ENCODE measurements at regions not wholly inside any gene's neighbourhood (a gene's known extent, or its start where the extent isn't known, plus 50 kb on each side); places are given as distances from the start of the nearest gene placed in this dataset.
"Not testable (repeated sequence)": the region's sequence is repeated elsewhere in the genome, so short reads cannot be mapped to it uniquely, and the experiment has no call there.

DNA sequence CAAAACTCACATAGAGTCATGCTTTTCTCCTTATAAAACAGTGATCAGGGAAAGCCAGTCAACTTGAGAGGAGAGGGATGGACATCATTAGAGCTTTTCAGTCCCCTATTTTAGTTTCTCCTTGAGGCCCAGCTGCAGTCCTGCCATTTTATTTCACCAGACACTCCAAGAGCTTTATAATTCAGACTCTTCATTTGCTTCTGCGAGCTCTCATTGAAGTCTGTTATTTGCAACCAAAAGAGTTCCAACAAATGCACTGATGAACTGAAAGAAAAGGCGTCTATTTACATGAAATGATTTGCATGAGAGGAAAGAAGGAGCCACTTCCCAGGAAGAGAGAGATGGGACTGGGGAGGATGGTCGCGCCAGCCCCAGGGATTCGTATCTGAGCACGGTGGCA, 86.8 kb downstream of the NDUFA12 start:
- Histone ChIP-seq H3K4me3 (no peak overlapping the region), H3K27me3 (no peaks in the 10 kb centered on the region), H3K9me3 (no peaks in the 10 kb centered on the region), H3K36me3 (no peaks in the 10 kb centered on the region)
- no peak for DNase-seq

DNA sequence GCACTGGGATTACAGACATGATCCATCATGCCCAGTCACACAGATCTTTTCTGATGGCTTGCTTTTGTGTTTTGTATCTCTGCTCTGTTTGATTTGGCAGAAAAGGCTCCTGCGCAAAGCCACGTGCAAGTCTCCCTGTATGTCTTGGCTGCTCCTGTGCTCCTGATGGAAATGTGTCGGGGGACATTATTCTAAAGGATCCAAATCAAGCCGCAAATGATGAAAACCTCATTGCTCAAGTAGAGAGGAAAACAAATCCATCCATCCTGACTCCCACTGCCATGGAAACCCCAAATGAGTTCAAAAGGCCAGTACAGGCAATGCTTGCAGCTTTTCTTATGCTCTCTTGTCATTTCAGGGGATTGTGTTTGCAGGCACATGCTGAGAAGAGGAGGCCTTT, 93.8 kb downstream of the NDUFA12 start:
- no peaks in the 10 kb centered on the region for H3K36me3 ChIP-seq
- DNase-seq = no peak
- H3K27me3 ChIP-seq = no peaks in the 10 kb centered on the region; the same call in 1 of the 2 replicates
- no peak overlapping the region for H3K4me3 ChIP-seq
- no peaks in the 10 kb centered on the region for H3K9me3 ChIP-seq

DNA sequence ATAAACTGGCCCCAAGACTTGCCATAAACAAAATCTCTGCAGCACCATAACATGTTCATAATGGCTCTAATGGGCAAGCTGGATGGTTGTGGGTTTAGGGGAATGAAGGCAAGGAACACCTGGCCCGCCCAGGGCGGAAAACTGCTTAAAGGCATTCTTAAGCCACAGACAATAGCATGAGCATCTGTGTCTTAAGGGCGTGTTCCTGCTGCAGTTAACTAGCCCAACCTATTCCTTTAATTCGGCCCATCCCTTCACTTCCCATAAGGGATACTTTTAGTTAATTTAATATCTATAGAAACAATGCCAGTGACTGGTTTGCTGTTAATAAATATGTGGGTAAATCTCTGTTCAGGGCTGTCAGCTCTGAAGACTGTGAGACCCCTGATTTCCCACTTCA, 97.7 kb downstream of the NDUFA12 start:
- not testable (repeated sequence) for H3K4me3 ChIP-seq, DNase-seq, H3K27me3 ChIP-seq, H3K36me3 ChIP-seq, H3K9me3 ChIP-seq

DNA sequence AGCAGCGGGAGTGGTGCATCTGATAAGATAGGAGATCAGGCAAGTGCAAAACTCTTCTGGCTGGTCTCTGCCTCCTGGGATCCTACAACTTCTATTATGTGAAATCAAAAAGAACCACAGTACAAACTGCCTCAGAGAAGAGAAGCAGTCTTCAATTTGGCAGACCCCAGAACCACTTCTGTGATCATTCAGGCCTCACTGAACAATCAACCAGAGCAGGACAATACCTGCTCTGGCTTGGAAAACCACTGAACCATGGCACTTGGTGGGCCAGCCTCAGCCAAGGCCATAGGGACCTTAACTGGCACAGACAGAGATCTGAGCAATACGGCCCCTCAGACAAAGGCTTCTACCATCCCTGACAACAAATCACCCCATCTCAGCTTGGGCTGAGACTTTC, 103.0 kb downstream of the NDUFA12 start:
- no peak for DNase-seq
- H3K9me3 ChIP-seq = no peaks in the 10 kb centered on the region
- no peak overlapping the region for H3K4me3 ChIP-seq
- H3K36me3 ChIP-seq = no peaks in the 10 kb centered on the region
- H3K27me3 ChIP-seq = no peaks in the 10 kb centered on the region

DNA sequence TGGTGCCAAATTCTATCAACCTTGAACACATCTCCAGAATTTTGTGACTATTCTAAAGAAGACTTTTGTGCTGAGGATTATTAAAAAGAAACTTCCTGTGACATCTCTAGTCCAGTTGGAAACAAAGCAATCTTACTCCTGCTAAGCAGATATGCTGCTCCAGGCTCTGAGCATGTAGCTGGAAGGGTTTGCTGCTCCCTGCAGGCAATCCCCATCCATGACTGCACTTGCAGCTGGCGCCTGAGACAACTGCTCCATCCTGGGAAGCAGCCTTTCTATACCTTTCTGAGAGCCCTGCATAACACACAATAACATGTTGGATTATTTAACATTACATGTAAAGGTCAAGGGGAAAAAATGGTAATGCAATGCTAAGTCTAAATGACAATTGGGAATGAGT, 105.1 kb downstream of the NDUFA12 start:
- DNase-seq = no peak
- H3K9me3 ChIP-seq = no peaks in the 10 kb centered on the region

DNA sequence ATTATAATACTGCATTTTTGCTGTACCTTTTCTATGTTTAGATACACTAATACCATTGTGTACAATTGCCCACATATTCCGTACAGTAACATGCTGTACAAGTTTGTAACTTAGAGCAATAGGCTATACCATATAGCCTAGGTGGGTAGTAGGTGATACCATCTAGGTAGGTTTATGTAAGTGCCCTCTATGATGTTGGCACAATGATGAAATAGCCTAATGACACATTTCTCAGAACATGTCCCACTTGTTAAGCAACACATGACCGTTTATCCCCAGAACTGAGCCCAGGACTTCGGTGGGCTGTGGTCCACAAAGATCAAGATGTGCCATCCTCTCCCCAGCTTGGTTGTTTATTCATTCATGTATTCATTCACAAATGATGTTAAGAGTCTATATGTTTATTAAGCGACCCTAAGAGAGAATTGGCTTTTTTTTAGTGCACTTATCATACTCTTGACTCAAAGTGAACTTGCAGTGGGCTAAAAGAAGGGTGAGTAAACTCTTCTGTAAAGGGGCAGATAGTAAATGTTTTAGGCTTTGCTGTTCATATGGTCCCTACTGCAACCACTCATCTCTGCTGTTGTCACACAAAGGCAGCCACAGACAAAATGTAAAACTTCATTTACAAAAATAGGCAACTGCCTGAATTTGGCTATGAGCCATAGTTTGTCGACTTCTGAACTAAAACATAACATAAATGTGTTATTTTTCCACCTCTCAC, 110.8 kb downstream of the NDUFA12 start:
- DNase-seq = no peak
- H3K9me3 ChIP-seq = no peaks in the 10 kb centered on the region
- H3K4me3 ChIP-seq = no peak overlapping the region
- H3K27me3 ChIP-seq = peaks cover 3% of the 10 kb centered on the region; the same call in 1 of the 2 replicates
- no peaks in the 10 kb centered on the region for H3K36me3 ChIP-seq

More for the DNA sequence above, 105.1 kb downstream of the NDUFA12 start:
- Histone ChIP-seq H3K4me3 (no peak overlapping the region), H3K36me3 (no peaks in the 10 kb centered on the region), H3K27me3 (no peaks in the 10 kb centered on the region)

DNA sequence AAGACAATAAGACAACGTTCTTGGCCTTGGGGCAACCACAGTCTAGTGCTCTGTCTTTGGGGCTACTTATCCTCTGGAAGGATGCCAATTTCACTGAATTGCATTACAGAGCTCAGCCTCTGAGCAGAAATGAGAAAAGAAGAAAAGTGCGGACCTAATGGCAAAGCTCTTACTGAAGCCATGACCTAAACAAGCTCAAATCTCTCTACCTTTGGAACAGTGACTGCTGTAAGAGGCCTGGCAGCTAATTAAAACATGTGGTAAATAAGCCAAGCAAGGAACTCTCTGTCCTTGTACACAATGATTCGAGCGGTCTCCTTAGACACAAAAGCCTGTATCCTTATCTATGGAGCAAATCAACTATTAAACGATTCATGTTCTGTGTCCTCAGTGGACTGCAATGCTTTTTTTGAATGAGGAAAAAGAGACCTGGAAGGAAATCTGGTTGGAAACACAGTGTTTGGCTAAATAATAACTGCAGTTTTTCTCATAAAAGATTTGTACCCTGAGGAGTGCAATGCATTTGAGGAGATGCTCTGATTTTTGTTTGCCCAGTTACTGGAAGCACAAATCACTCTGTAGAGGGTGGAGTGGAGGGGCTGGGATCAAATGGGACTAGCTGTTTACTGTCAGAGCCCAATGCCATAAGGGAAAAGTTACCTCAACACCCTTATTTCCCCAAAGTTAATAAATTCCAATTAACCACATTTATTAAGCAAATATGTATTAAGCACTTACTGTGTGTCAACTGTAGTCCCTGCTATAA, 113.9 kb downstream of the NDUFA12 start:
- no peaks in the 10 kb centered on the region for H3K36me3 ChIP-seq
- no peaks in the 10 kb centered on the region for H3K9me3 ChIP-seq
- H3K27me3 ChIP-seq = peaks cover 8% of the 10 kb centered on the region; the same call in 1 of the 2 replicates
- no peak for DNase-seq
- no peak overlapping the region for H3K4me3 ChIP-seq

DNA sequence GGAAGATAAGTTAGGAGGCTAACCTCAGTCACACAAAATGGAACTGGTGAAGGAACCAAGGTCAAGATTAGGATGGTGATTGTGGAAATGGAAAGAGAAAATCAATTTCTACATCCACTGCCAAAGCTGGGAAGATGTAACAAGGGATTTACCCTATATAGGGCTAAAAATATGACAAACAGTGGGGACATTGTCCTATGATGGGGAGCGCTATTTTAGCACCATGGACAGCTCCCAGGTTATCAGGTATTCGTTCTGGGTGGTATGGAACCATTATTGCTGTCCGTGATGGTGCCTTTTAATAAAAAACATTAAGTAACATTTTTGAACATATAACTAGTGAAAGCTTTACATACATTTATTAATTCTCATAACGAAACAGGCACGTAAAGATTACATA, 124.0 kb downstream of the NDUFA12 start:
- peaks cover 6% of the 10 kb centered on the region; the same call in 1 of the 2 replicates for H3K27me3 ChIP-seq
- no peak for DNase-seq
- H3K9me3 ChIP-seq = no peaks in the 10 kb centered on the region
- H3K36me3 ChIP-seq = no peaks in the 10 kb centered on the region
- H3K4me3 ChIP-seq = no peak overlapping the region

DNA sequence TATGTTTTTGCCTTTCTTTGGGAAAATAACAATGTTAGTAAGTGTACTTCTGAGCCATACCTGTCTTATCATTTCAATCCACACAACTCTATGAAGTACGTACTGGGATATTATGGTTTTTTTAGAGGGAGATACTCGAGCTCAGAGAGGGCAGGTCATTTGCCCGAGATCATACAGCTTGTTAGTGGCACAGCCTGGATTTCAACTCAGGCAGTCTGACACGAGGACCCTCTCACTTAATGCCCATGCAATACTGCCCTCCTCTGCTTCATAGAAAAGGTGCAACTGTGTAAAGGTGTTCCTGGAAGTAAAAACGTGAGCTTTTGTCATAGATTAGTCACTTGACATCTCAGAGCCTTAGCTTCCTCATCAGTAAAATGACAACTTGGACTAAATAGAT, 128.0 kb downstream of the NDUFA12 start:
- no peaks in the 10 kb centered on the region for H3K36me3 ChIP-seq
- H3K27me3 ChIP-seq = peaks cover 17% of the 10 kb centered on the region
- H3K4me3 ChIP-seq = no peak overlapping the region
- H3K9me3 ChIP-seq = no peaks in the 10 kb centered on the region
- DNase-seq = no peak

DNA sequence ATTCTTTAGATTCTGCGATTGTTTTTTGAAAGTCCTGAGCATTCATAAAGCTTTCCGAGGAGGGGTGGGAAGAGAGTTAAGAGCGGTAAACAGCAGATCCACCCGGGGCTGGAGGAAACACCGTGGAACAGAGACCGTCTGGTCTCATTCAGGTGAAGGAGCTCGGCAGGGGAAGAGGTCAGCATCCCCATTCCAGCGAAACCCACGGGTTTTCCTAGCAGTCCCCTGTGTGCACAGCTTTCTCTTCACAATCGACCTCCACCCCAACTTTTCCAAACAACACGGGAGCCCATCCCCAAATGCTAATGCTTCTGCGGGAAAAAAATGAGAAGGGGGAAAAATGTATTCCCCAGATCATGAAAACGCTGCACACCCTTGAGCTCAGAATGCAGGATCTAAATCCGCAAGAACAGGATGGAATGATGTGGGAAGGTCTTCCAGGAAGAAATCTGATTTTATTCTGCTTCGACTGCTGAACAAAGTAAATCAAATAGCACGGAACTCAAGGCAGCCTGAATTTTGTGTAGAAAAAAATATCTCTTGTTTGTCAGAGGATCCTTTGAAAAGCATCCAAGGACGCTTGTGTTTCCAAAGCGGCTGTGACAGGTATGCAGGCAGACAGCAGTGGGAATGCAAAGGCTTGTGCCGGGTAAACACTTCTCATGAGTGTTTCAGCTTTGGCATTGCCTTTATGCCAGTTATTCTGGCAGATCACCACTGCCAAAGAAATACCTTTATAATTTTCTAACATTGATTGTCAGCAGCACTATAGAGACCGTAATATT, 128.8 kb downstream of the NDUFA12 start:
- no peaks in the 10 kb centered on the region for H3K9me3 ChIP-seq
- peaks cover 17% of the 10 kb centered on the region for H3K27me3 ChIP-seq
- no peak overlapping the region for H3K4me3 ChIP-seq
- no peak for DNase-seq
- H3K36me3 ChIP-seq = no peaks in the 10 kb centered on the region

DNA sequence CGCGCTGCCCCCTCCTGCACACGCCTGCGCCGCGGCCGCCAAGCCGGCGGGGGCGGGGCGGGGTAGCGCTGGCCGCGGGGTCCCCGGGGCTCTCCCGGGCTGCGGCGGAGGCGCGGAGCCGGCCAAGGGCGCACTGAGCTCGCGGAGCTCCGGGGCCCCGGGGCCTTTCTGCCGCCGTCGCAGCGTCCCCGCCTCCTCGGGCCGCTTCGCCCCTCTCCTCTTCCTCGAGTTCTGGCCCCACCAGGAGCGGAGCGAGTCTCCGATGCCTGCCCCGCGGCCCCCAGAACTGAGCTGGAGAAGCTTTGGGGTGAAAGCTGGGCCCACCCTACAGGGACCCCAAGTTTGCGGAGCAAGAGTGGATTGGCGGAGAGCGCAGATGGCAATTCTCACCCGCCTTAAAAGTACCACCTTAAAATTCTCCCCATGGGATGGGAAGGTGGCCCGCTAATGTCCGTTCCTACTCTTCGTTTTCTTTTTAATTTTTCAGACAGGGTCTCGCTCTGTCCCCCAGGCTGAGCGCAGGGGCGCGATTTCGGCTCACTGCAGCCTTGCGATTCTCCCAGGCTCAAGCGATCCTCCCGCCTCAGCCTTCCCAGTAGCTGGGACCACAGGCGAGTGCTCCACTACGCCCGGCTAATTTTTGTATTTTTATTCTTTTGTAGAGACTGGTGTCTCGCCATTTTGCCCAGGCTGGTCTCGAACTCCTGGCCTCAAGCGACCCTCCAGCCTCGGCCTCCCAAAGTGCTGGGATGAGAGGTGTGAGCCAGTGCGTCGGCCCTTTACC, 129.6 kb downstream of the NDUFA12 start:
- Histone ChIP-seq H3K36me3 (no peaks in the 10 kb centered on the region), H3K27me3 (peaks cover 17% of the 10 kb centered on the region), H3K9me3 (no peaks in the 10 kb centered on the region), H3K4me3 (peak overlapping the region; percentile 29; the same call in 1 of the 2 replicates)
- DNase-seq = no peak

DNA sequence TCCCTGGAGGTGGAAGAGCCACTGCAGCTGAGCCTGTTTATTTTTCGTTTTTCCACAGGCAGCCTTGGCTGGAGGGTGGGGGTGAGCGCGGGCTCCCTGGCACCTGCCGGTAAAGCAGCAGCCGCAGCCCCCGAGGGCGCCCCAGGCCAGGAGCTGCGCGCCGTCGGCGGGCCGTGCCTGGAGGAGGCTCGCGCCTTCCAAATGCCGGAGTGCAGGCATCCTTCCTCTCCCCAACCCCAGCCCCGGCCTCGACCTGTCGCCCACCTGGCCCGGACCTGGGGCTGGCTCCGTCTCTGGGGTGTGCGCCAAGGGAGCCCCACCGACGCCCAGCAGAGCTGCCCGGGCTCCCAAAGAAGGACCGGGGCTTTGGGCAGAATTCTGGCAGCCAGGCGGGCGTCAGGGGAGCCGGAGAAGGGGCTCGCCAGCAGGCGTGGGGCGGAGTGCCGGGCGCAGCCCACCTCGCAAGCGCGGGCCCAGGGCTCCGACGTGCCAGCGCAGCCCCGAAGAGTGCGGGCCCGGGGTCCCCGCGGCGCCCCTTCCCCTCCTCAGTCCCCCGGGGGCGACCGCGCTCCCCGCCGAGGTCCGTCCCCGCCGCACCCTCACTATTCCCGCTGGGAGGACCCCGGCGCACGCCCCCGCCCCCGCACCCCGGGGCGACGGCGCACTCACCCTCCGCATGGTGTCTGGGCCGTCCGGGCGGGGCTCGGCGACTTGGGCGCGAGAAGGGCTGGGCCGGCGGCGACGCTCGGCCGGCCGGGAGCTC, 130.3 kb downstream of the NDUFA12 start:
- H3K4me3 ChIP-seq = peak overlapping the region; percentile 20; the same call in 1 of the 2 replicates

DNA sequence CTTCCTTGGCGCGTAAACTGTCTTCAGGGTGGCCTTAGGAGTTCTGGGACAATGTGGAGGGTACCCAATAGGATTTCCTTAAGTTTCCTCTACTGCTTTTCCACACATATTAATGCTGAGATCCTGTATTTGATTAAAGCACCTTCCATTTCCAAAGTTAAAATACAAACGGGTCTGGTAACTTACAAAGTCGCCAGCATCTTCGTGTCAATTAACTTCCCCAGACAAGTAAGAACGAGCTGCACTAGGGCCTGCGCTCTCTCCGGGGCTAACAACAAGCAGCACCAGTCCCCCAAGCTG, 130.9 kb downstream of the NDUFA12 start:
- Histone ChIP-seq H3K9me3 (no peaks in the 10 kb centered on the region), H3K36me3 (no peaks in the 10 kb centered on the region), H3K27me3 (peaks cover 17% of the 10 kb centered on the region), H3K4me3 (no peak overlapping the region)
- no peak for DNase-seq

More for the DNA sequence above, 130.3 kb downstream of the NDUFA12 start:
- DNase-seq = peak; percentile 33
- H3K36me3 ChIP-seq = no peaks in the 10 kb centered on the region
- H3K9me3 ChIP-seq = no peaks in the 10 kb centered on the region
- peaks cover 17% of the 10 kb centered on the region for H3K27me3 ChIP-seq

DNA sequence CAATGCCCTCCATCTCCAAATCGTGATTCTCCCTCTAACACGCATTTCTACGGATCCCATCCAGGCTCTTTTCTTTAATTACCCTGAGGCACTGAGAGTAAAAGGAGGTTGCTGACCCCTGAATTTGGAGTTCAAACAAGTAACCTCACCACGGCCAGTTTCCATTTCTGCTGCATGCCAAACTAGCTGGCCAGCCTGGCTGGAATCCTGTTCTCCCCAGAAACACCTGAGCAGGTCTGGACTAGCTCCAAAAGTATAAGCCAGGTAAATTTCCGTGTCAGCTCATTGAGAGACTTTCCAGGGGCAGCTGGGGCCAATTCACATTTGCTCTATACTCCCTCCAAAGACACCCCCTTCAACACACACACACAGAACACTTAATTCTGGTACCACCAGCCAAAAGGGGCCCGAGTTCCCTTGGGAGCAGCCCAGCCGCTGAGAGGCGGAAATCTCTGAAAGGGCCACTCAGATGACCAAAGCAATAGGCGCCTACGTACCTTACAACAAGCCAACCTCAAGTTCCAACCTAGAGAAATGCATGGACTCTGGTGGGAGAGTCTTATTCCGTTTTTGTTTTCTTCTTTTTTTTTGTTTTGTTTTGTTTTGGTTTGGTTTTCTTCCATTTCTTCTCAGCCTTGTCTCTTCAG, 131.4 kb downstream of the NDUFA12 start:
- H3K4me3 ChIP-seq = no peak overlapping the region
- H3K36me3 ChIP-seq = no peaks in the 10 kb centered on the region
- DNase-seq = no peak
- H3K9me3 ChIP-seq = no peaks in the 10 kb centered on the region
- peaks cover 17% of the 10 kb centered on the region for H3K27me3 ChIP-seq

DNA sequence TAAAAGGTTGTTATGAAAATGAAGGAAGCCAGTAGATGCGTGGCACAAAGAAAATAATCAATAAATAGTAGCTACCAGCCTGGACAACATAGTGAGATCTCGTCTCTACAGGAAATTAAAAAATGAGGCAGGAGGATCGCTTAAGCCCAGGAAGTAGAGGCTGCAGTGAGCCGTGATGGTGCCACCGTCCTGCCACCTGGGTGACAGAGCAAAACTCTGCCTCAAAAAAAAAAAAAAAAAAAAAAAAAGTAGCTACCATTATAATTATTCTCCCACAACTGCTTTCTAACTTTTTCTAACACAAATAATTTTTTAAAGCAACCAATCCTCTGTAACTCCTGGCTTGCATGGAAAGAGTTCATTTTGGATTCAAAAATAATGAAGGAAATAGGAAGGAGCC, 133.0 kb downstream of the NDUFA12 start:
- H3K36me3 ChIP-seq = no peaks in the 10 kb centered on the region
- no peak overlapping the region for H3K4me3 ChIP-seq
- DNase-seq = no peak
- peaks cover 17% of the 10 kb centered on the region for H3K27me3 ChIP-seq
- no peaks in the 10 kb centered on the region for H3K9me3 ChIP-seq

DNA sequence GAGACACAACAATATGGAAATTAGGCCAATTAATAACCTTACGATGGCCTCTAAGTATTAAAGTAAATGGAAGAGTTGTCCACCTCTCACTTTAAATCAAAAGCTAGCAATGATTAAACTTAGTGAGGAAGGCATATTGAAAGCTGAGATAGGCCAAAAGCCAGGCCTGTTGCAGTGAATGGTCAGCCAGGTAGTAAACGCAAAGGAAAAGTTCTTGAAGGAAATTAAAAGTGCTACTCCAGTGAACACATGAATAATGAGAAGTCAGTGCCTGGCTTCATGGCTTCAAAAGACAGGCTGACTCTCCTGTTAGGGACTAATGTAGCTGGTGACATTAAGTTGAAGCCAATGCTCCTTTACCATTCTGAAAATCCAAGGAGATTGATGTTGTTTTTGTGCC, 135.3 kb downstream of the NDUFA12 start:
- peaks cover 7% of the 10 kb centered on the region for H3K27me3 ChIP-seq
- no peak for DNase-seq
- no peaks in the 10 kb centered on the region for H3K36me3 ChIP-seq
- H3K9me3 ChIP-seq = no peaks in the 10 kb centered on the region
- no peak overlapping the region for H3K4me3 ChIP-seq

Data from MG63 (cell line).